ENCODE measurements at regions not wholly inside any gene's neighbourhood (a gene's known extent, or its start where the extent isn't known, plus 50 kb on each side); places are given as distances from the start of the nearest gene placed in this dataset.
"Not testable (repeated sequence)": the region's sequence is repeated elsewhere in the genome, so short reads cannot be mapped to it uniquely, and the experiment has no call there.

DNA sequence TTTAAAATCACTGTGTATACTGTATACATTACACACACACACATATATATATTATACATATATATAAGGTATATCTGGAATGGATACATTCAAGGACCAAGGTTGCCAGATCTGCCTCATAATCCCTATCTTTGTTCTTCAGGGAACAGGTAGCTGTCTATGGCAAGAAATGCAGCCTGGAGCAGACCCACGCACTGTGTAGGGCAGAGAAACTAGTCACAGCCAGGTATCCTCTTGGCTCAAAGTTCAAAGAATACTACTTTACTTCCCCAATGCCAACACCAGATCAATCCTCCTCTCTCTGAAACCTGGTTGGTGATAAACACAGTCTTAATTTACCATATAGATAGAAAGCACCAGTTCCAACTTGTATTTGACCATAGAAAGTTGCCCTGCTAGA lies 313.6 kb downstream of the PRELID2 start:
- in situ Hi-C loops (cut with MboI; ENCODE audit: low sequenced_read_pairs, unreplicated experiment), result no loop called here
- DNase-seq (ENCODE audit: low spot score), result no peak
- TF ChIP-seq, protein P1, sequence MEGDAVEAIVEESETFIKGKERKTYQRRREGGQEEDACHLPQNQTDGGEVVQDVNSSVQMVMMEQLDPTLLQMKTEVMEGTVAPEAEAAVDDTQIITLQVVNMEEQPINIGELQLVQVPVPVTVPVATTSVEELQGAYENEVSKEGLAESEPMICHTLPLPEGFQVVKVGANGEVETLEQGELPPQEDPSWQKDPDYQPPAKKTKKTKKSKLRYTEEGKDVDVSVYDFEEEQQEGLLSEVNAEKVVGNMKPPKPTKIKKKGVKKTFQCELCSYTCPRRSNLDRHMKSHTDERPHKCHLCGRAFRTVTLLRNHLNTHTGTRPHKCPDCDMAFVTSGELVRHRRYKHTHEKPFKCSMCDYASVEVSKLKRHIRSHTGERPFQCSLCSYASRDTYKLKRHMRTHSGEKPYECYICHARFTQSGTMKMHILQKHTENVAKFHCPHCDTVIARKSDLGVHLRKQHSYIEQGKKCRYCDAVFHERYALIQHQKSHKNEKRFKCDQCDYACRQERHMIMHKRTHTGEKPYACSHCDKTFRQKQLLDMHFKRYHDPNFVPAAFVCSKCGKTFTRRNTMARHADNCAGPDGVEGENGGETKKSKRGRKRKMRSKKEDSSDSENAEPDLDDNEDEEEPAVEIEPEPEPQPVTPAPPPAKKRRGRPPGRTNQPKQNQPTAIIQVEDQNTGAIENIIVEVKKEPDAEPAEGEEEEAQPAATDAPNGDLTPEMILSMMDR (IDR thresholded peaks at IDR 0.05; ENCODE audit: borderline replicate concordance, control extremely low read depth, extremely low read depth, insufficient read depth, missing control alignments), result no peak

DNA sequence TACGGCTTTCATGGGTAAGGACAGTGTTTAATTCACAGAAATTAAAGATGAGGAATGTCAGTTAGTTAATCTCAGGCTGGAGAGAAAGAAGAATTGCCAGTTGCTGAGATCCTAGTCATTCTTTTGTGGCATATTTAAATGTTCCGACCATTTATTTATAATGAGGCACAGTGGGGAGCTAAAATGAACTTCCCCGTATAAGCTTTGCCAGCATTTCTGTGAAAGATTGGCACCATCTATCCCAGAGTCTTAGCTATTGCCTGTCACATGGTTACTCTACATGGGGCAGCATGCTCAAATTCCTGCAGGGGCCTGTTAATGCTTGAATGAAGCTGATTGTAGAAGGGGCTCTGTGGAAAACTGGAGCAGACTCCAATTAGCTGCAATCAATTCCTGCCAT lies 314.1 kb downstream of the PRELID2 start:
- TF ChIP-seq, protein P1 (IDR thresholded peaks at IDR 0.05; ENCODE audit: borderline replicate concordance, control extremely low read depth, extremely low read depth, insufficient read depth, missing control alignments), result no peak
- DNase-seq (ENCODE audit: low spot score), result no peak
- in situ Hi-C loops (cut with MboI; ENCODE audit: low sequenced_read_pairs, unreplicated experiment), result no loop called here

DNA sequence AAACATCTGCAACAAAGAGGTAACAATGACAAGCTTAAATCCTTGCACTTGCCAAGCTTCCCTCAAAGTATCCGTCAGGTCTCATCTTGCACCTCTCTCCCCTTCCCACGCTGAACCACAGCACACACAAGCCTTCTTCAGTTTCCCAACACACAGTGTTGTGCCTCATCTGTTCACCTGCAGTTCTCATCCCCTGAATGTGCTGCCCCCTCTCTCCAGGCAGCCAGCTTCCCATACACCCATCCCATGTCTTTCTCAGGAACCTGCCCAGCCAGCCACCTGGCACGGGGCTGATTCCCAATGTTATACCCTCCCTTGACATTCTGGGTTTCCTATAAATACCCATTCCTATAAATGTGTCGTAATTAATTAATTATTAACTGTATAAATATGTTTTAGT lies 314.8 kb downstream of the PRELID2 start:
- in situ Hi-C loops (cut with MboI; ENCODE audit: low sequenced_read_pairs, unreplicated experiment), result no loop called here
- TF ChIP-seq, protein P1 (IDR thresholded peaks at IDR 0.05; ENCODE audit: borderline replicate concordance, control extremely low read depth, extremely low read depth, insufficient read depth, missing control alignments), result no peak
- no peak for DNase-seq (ENCODE audit: low spot score)

DNA sequence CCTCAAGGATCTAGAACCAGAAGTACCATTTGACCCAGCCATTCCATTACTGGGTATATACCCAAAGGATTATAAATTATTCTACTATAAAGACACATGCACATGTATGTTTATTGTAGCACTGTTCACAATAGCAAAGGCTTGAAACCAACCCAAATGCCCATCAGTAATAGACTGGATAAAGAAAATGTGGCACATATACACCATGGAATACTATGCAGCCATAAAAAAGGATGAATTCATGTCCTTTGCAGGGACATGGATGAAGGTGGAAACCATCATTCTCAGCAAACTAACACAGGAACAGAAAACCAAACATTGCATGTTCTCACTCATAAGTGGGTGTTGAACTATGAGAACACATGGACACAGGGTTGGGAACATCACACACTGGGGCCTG lies 317.6 kb downstream of the PRELID2 start:
- DNase-seq (ENCODE audit: low spot score); in situ Hi-C loops (cut with MboI; ENCODE audit: low sequenced_read_pairs, unreplicated experiment): not testable (repeated sequence)

DNA sequence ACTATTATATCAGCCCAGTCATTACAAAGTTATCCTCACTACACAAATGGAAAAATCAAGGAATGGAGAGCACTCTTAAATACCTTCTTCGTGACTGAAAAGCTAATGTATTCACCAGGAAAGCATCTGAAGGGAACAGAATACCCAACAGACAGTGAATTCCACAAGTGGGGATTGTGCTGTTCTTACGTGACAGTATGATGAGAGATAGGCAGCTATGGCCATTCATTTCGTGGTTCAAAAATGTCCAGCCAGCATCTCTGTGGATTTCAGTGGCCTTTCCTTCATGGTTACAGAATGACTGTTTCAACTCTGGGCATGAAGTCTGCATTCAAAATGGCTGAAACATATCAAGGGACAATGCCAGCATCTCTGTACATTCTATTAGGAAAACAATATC lies 323.8 kb downstream of the PRELID2 start:
- TF ChIP-seq, protein P1 (IDR thresholded peaks at IDR 0.05; ENCODE audit: borderline replicate concordance, control extremely low read depth, extremely low read depth, insufficient read depth, missing control alignments), result no peak
- in situ Hi-C loops (cut with MboI; ENCODE audit: low sequenced_read_pairs, unreplicated experiment), result no loop called here
- DNase-seq (ENCODE audit: low spot score), result no peak

DNA sequence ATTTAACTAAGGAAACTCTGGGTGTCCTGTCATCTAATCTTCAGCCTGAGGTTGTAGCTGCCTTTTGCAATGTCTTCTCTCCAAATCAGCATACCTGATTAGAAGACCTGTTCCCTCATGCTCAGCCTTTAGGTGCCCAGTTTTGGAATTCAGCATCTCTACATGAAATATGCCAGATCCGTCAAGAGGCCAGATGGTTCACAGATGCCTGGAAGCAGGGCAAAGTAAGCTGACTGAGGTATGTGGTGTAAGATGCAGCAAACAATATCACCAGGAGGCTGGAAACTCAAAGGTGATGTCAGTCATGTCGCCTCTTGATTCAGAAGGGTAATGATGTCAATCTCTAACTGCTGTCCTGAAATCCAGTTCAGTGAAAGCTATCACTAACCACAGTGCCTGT lies 324.4 kb downstream of the PRELID2 start:
- TF ChIP-seq, protein P1 (IDR thresholded peaks at IDR 0.05; ENCODE audit: borderline replicate concordance, control extremely low read depth, extremely low read depth, insufficient read depth, missing control alignments), result no peak
- no peak for DNase-seq (ENCODE audit: low spot score)
- in situ Hi-C loops (cut with MboI; ENCODE audit: low sequenced_read_pairs, unreplicated experiment), result no loop called here

DNA sequence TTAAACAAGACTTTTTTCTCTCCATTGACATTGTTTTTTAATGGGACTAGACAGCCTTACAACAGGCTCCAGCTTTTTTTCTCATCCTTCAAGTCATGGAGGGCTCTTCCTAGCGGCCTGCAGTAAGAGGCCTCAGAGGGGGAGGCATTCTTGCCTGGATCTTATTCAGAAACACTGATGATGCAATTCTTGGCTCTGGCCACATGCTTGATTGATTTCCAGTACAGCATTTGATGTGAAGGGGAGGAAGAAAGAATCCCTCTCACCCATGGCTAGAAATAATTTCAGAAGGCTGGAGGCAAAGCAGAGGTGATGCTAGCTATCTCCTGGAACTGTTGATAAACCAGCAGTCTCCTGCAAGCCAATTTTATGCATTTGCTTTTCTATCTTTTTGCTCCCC lies 324.8 kb downstream of the PRELID2 start:
- in situ Hi-C loops (cut with MboI; ENCODE audit: low sequenced_read_pairs, unreplicated experiment), result no loop called here
- DNase-seq (ENCODE audit: low spot score), result no peak
- TF ChIP-seq, protein P1 (IDR thresholded peaks at IDR 0.05; ENCODE audit: borderline replicate concordance, control extremely low read depth, extremely low read depth, insufficient read depth, missing control alignments), result no peak

All from GM13976 (cell line).